ENCODE measurements at regions not wholly inside any gene's neighbourhood (a gene's known extent, or its start where the extent isn't known, plus 50 kb on each side); places are given as distances from the start of the nearest gene placed in this dataset.

GRCh38 chr3:76438971-76439370 is 600.9 kb upstream of the ROBO2 start:
- TF ChIP-seq ZNF148 (tag by site-specific recombination; IDR thresholded peaks at IDR 0.05; ENCODE audit: borderline replicate concordance) (no peak), ZSCAN5A (tag by site-specific recombination; IDR thresholded peaks at IDR 0.05) (no peak), CTCF (tag by site-specific recombination; IDR thresholded peaks at IDR 0.05) (no peak), ZNF639 (tag by site-specific recombination; IDR thresholded peaks at IDR 0.05) (no peak), ZNF555 (tag by site-specific recombination; conservative IDR thresholded peaks at IDR 0.05) (no peak), HOXD13 (CRISPR knock-in tag; IDR thresholded peaks at IDR 0.05; ENCODE audit: borderline replicate concordance) (no peak)
